Activated naive CD4-positive, alpha-beta T cell treated with anti-CD3 and anti-CD28 coated beads for 36 hours (primary cell): ENCODE measurements at regions not wholly inside any gene's neighbourhood (a gene's known extent, or its start where the extent isn't known, plus 50 kb on each side); places are given as distances from the start of the nearest gene placed in this dataset.
"Not testable (repeated sequence)": the region's sequence is repeated elsewhere in the genome, so short reads cannot be mapped to it uniquely, and the experiment has no call there.

Experiments
- CTCF ChIA-PET: fragments of 350-600 bp; sonication (Branson Sonifier 250); formaldehyde crosslinking; loops from one replicate; lab custom pipeline; 2021; ENCODE audit warnings: antibody characterized with exemption; lab: Charles Lee
- DNase-seq: peaks from one replicate; pipeline ENCODE4 v3.0.0-alpha.2; 2020
- H3K27ac Mint-ChIP-seq: one replicate; pipeline ENCODE4 v1.8.0; 2021; ENCODE audit warnings: mild to moderate bottlenecking, mixed read lengths
- H3K27me3 Mint-ChIP-seq: one replicate; pipeline ENCODE4 v1.8.0; 2021; ENCODE audit warnings: low read depth, mixed read lengths
- H3K36me3 Mint-ChIP-seq: one replicate; pipeline ENCODE4 v1.8.0; 2021; ENCODE audit warnings: low read depth, mixed read lengths
- H3K4me1 Mint-ChIP-seq: one replicate; pipeline ENCODE4 v1.8.0; 2021; ENCODE audit warnings: low read depth, mixed read lengths
- H3K4me3 Mint-ChIP-seq: one replicate; pipeline ENCODE4 v1.8.0; 2021; ENCODE audit warnings: mild to moderate bottlenecking, moderate library complexity, mixed read lengths
- H3K9me3 Mint-ChIP-seq: one replicate; pipeline ENCODE4 v1.8.0; 2021; ENCODE audit warnings: mixed read lengths
- intact Hi-C: fragments of 100-400 bp; cut with micrococcal nuclease; formaldehyde crosslinking; loops from one replicate; pipeline ENCODE4 v1.15.1; 2023

- CTCF ChIA-PET: no interaction called here
- no peak overlapping the region for H3K4me3 Mint-ChIP-seq
- peaks cover 7% of the 10 kb centered on the region for H3K9me3 Mint-ChIP-seq
- no peaks in the 10 kb centered on the region for H3K27me3 Mint-ChIP-seq
- intact Hi-C loops: no loop called here
- H3K27ac Mint-ChIP-seq: no peak overlapping the region
- H3K36me3 Mint-ChIP-seq: no peaks in the 10 kb centered on the region
- H3K4me1 Mint-ChIP-seq: no peaks in the 10 kb centered on the region
- no peak for DNase-seq
Measured at GRCh38 chr10:65396997-65397396, 1528.8 kb upstream of the LRRTM3 start.

DNA sequence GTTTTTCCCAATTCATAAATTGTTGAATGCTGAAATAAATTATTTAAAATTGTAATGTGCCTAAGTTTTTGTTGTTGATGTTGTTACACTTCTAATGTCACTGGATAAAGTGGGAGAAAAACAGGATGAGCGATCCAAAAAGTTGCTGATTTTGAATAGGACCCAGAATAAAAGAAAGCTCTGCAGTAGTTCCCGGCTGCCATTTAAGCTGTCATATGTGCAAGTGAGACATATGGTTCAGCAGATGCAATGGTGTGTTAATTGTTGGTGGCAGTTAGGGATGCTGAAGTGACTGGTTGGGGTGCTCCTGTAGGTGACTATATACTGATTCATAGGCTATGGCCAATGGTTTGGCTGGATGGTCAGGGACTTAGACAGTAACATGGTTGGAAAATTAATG, 1517.4 kb upstream of the LRRTM3 start:
- Mint-ChIP-seq H3K9me3 (peaks cover 4% of the 10 kb centered on the region), H3K4me1 (no peaks in the 10 kb centered on the region), H3K27ac (no peak overlapping the region), H3K4me3 (no peak overlapping the region), H3K27me3 (no peaks in the 10 kb centered on the region), H3K36me3 (no peaks in the 10 kb centered on the region)
- CTCF ChIA-PET: no interaction called here
- intact Hi-C loops: no loop called here
- no peak for DNase-seq

- Mint-ChIP-seq H3K4me1 (no peaks in the 10 kb centered on the region), H3K4me3 (no peak overlapping the region), H3K27ac (no peak overlapping the region), H3K27me3 (no peaks in the 10 kb centered on the region), H3K36me3 (no peaks in the 10 kb centered on the region), H3K9me3 (peaks cover 5% of the 10 kb centered on the region)
- CTCF ChIA-PET: no interaction called here
- intact Hi-C loops: no loop called here
- DNase-seq: no peak
Measured at GRCh38 chr10:65413001-65413400, 1512.8 kb upstream of the LRRTM3 start.

DNA sequence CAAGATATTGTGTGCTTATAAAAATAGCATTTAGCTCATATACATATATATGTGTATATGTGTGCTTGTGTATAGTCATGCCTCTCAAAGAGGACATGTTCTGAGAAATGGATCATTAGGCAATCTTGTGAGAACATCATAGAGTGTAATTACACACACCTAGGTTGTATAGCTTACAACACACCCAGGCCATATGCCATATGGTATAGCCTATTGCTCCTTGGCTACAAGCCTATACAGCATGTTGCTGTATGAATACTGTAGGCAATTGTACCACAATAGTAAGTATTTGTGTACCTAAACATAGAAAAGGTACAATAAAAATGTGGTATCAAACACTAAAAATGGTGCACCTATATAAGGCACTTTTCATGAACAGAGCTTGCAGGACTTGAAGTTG, 1510.5 kb upstream of the LRRTM3 start:
- CTCF ChIA-PET: no interaction called here
- DNase-seq: no peak
- Mint-ChIP-seq H3K4me3 (no peak overlapping the region), H3K27me3 (no peaks in the 10 kb centered on the region), H3K36me3 (no peaks in the 10 kb centered on the region), H3K9me3 (peaks cover 3% of the 10 kb centered on the region), H3K4me1 (no peaks in the 10 kb centered on the region), H3K27ac (no peak overlapping the region)
- intact Hi-C loops: no loop called here

- peaks cover 3% of the 10 kb centered on the region for H3K9me3 Mint-ChIP-seq
- no peaks in the 10 kb centered on the region for H3K27me3 Mint-ChIP-seq
- H3K4me3 Mint-ChIP-seq: no peak overlapping the region
- intact Hi-C loops: no loop called here
- H3K36me3 Mint-ChIP-seq: no peaks in the 10 kb centered on the region
- CTCF ChIA-PET: no interaction called here
- DNase-seq: no peak
- no peaks in the 10 kb centered on the region for H3K4me1 Mint-ChIP-seq
- H3K27ac Mint-ChIP-seq: no peak overlapping the region
Measured at GRCh38 chr10:65416094-65416493, 1509.7 kb upstream of the LRRTM3 start.

DNA sequence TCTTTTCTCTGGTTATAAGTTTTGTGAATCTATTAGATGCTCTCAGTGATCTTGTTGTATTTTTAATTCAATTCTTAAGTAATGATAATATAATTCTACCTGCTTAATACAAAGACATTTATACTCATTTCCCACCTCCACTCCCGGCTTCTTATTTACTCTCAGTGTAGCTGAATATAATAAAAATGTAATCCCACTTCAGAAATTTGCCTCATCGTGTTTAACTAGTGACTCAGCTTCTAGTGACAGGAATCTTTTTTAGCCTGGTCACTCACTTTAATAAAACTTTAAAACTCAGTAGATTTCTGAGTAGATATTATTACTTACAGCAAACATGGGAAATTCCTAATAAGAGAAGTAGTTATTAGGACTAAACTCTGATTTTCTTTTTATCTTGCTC, 1506.2 kb upstream of the LRRTM3 start:
- Mint-ChIP-seq H3K4me3 (no peak overlapping the region), H3K36me3 (no peaks in the 10 kb centered on the region), H3K27me3 (no peaks in the 10 kb centered on the region), H3K27ac (no peak overlapping the region), H3K4me1 (no peaks in the 10 kb centered on the region), H3K9me3 (peaks cover 5% of the 10 kb centered on the region)
- CTCF ChIA-PET: no interaction called here
- no peak for DNase-seq
- intact Hi-C loops: no loop called here

GRCh38 chr10:65423043-65423442, 1502.8 kb upstream of the LRRTM3 start:
- intact Hi-C loops: no loop called here
- no peak overlapping the region for H3K4me3 Mint-ChIP-seq
- no peak overlapping the region for H3K27ac Mint-ChIP-seq
- DNase-seq: no peak
- no peaks in the 10 kb centered on the region for H3K4me1 Mint-ChIP-seq
- H3K9me3 Mint-ChIP-seq: peaks cover 5% of the 10 kb centered on the region
- CTCF ChIA-PET: no interaction called here
- H3K36me3 Mint-ChIP-seq: no peaks in the 10 kb centered on the region
- no peaks in the 10 kb centered on the region for H3K27me3 Mint-ChIP-seq

GRCh38 chr10:65429381-65429780, 1496.5 kb upstream of the LRRTM3 start:
- H3K4me1 Mint-ChIP-seq, H3K36me3 Mint-ChIP-seq, H3K27ac Mint-ChIP-seq, H3K9me3 Mint-ChIP-seq, DNase-seq, H3K27me3 Mint-ChIP-seq, intact Hi-C loops, H3K4me3 Mint-ChIP-seq, CTCF ChIA-PET: not testable (repeated sequence)

- no peak for DNase-seq
- intact Hi-C loops: no loop called here
- peaks cover 2% of the 10 kb centered on the region for H3K9me3 Mint-ChIP-seq
- no peak overlapping the region for H3K4me3 Mint-ChIP-seq
- no peaks in the 10 kb centered on the region for H3K4me1 Mint-ChIP-seq
- no peak overlapping the region for H3K27ac Mint-ChIP-seq
- H3K36me3 Mint-ChIP-seq: no peaks in the 10 kb centered on the region
- CTCF ChIA-PET: no interaction called here
- no peaks in the 10 kb centered on the region for H3K27me3 Mint-ChIP-seq
Measured at GRCh38 chr10:65430979-65431378, 1494.9 kb upstream of the LRRTM3 start.

DNA sequence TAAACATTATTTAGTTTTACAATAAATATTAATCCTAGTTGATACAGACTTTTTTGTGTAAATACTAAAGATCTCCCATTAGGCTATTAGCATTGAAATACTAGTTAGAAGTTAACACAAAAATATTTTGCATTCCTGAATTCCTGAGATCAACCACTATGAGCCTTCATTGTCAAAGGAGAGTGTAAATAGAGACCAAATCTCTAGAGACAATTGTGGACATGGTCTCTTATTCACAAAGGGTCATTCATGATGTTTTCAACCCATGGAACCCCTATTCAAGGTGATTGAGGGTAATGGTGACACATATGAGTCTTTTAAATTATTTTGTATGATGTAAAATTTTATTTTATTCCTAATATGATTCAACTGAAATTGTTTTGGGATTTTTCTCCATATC, 1454.8 kb upstream of the LRRTM3 start:
- DNase-seq: no peak
- H3K27me3 Mint-ChIP-seq: no peaks in the 10 kb centered on the region
- H3K9me3 Mint-ChIP-seq: peaks cover 10% of the 10 kb centered on the region
- H3K27ac Mint-ChIP-seq: no peak overlapping the region
- no peaks in the 10 kb centered on the region for H3K4me1 Mint-ChIP-seq
- intact Hi-C loops: no loop called here
- H3K36me3 Mint-ChIP-seq: no peaks in the 10 kb centered on the region
- CTCF ChIA-PET: no interaction called here
- H3K4me3 Mint-ChIP-seq: no peak overlapping the region

GRCh38 chr10:65482848-65483247, 1443.0 kb upstream of the LRRTM3 start:
- DNase-seq: no peak
- no peaks in the 10 kb centered on the region for H3K4me1 Mint-ChIP-seq
- intact Hi-C loops: no loop called here
- H3K27me3 Mint-ChIP-seq: no peaks in the 10 kb centered on the region
- H3K4me3 Mint-ChIP-seq: no peak overlapping the region
- CTCF ChIA-PET: interaction anchor here (0.6 kb wide), 1 partner anchor 312 kb away, joined by 3 read pairs; no protein-coding TSS in a partner anchor
- no peaks in the 10 kb centered on the region for H3K36me3 Mint-ChIP-seq
- peaks cover 2% of the 10 kb centered on the region for H3K9me3 Mint-ChIP-seq
- H3K27ac Mint-ChIP-seq: no peak overlapping the region

DNA sequence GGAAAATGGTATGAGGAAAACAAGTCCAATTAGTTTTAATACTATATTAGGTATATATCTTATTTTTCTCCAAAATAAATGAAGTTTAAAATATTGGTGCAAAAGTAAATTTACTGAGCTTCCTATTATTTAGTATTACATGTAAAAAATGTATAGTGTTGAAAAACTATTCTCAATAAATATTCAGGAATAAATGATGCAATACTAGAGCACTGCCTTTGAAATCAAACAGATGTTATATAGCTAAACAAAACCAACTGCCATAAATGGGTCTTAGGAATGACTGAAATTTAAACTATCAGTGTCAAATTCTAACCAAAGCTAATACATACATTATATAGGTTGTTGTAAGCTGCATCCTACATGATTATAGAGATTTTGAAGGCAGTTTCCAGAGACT, 1434.0 kb upstream of the LRRTM3 start:
- no peaks in the 10 kb centered on the region for H3K4me1 Mint-ChIP-seq
- CTCF ChIA-PET: no interaction called here
- no peaks in the 10 kb centered on the region for H3K27me3 Mint-ChIP-seq
- no peaks in the 10 kb centered on the region for H3K9me3 Mint-ChIP-seq
- intact Hi-C loops: no loop called here
- no peak overlapping the region for H3K27ac Mint-ChIP-seq
- no peaks in the 10 kb centered on the region for H3K36me3 Mint-ChIP-seq
- H3K4me3 Mint-ChIP-seq: no peak overlapping the region
- no peak for DNase-seq

DNA sequence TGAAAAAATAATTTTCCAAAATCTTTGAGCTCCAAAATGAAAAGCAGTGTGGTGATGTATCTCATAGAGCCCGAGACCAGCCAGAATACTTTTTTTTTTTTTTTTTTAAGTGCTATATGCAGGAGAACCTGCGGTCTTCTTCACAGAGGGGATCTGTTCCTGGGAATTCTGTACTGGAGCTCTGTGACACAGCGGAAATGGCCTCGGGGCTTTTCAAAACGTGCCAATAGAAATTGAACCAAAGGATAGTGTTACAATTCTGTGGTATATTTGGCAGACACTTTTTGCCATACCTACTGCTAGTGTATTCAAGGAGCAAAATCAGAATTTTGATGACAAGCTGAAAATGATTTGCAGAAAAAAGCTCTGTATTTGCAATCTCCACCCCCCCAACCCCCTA, 1429.3 kb upstream of the LRRTM3 start:
- Mint-ChIP-seq H3K36me3 (no peaks in the 10 kb centered on the region), H3K27ac (no peak overlapping the region), H3K27me3 (no peaks in the 10 kb centered on the region), H3K4me1 (no peaks in the 10 kb centered on the region), H3K4me3 (no peak overlapping the region), H3K9me3 (no peaks in the 10 kb centered on the region)
- DNase-seq: no peak
- intact Hi-C loops: no loop called here
- CTCF ChIA-PET: no interaction called here

DNA sequence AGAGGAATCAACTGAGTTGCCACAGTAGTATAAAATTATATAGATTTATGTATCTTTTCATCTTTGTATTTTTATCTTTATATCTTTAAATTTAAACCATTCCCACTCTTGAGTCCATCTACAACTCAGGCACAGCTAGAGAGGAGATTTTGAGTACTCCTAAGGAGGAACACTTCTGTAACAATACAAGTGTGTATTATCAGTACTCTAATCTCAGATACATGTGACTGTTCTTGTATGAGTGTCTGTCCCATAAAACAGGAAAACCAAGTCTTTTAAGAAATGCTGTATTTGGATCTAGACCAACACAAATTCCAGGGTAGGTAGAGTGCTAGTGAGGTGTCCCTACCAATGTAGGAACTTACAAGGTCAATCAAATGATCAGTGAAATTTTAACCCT, 1428.0 kb upstream of the LRRTM3 start:
- DNase-seq: no peak
- intact Hi-C loops: no loop called here
- H3K9me3 Mint-ChIP-seq: no peaks in the 10 kb centered on the region
- no peaks in the 10 kb centered on the region for H3K36me3 Mint-ChIP-seq
- CTCF ChIA-PET: no interaction called here
- no peaks in the 10 kb centered on the region for H3K4me1 Mint-ChIP-seq
- no peak overlapping the region for H3K27ac Mint-ChIP-seq
- H3K4me3 Mint-ChIP-seq: no peak overlapping the region
- H3K27me3 Mint-ChIP-seq: no peaks in the 10 kb centered on the region
